Mesenchymal stem cell (in vitro differentiated cells and primary cell): ENCODE measurements at regions not wholly inside any gene's neighbourhood (a gene's known extent, or its start where the extent isn't known, plus 50 kb on each side); places are given as distances from the start of the nearest gene placed in this dataset.

ENCODE experiments used
- DNase-seq: peaks from one replicate; pipeline ENCODE4 v3.0.0-alpha.2; 2013
- H2AFZ ChIP-seq: one replicate; pipeline ENCODE4 v1.6.1; 2013; ENCODE audit warnings: low read depth, mild to moderate bottlenecking, control low read depth, inconsistent platforms, low read length, moderate library complexity
- H2AK5ac ChIP-seq: 2 replicates; pipeline ENCODE4 v1.6.1; 2013; ENCODE audit warnings: low read length, moderate library complexity, mild to moderate bottlenecking, inconsistent platforms; ENCODE audit not compliant: severe bottlenecking
- H2BK120ac ChIP-seq: one replicate; pipeline ENCODE4 v1.6.1; 2013; ENCODE audit warnings: low read depth, mild to moderate bottlenecking, inconsistent platforms, low read length, moderate library complexity
- H2BK12ac ChIP-seq, 2 experiments: one replicate each; pipeline ENCODE4 v1.6.1; 2013; ENCODE audit warnings: inconsistent platforms in 2 of 2, low read length in 2 of 2, mild to moderate bottlenecking in 2 of 2, moderate library complexity in 2 of 2, control low read depth in 1 of 2
- H2BK15ac ChIP-seq: one replicate; pipeline ENCODE4 v1.6.1; 2013; ENCODE audit warnings: mild to moderate bottlenecking, low read depth, inconsistent platforms; ENCODE audit not compliant: poor library complexity, severe bottlenecking
- H2BK5ac ChIP-seq: 2 replicates; pipeline ENCODE4 v1.6.1; 2013; ENCODE audit warnings: low read depth, mild to moderate bottlenecking, low read length, control low read depth, inconsistent platforms; ENCODE audit not compliant: poor library complexity, severe bottlenecking
- H3K14ac ChIP-seq, 2 experiments: one replicate each; pipeline ENCODE4 v1.6.1; 2013; ENCODE audit warnings: inconsistent platforms in 2 of 2, low read length in 2 of 2, control low read depth in 1 of 2, mild to moderate bottlenecking in 1 of 2, moderate library complexity in 1 of 2
- H3K18ac ChIP-seq, 2 experiments: one replicate each; pipeline ENCODE4 v1.6.1; 2013; ENCODE audit warnings: inconsistent platforms in 2 of 2, low read length in 2 of 2, control low read depth in 1 of 2, low read depth in 1 of 2, mild to moderate bottlenecking in 1 of 2
- H3K23ac ChIP-seq, 2 experiments: one replicate each; pipeline ENCODE4 v1.6.1; 2013; ENCODE audit warnings: inconsistent platforms in 2 of 2, low read length in 2 of 2, mild to moderate bottlenecking in 2 of 2, moderate library complexity in 2 of 2, control low read depth in 1 of 2
- H3K27ac ChIP-seq: 2 replicates; pipeline ENCODE4 v1.5.1; 2013; ENCODE audit warnings: mild to moderate bottlenecking, moderate library complexity, low read length, control low read depth, inconsistent platforms; ENCODE audit not compliant: poor library complexity, severe bottlenecking
- H3K27me3 ChIP-seq, 2 experiments: 2 replicates each; pipeline versions ENCODE4 v1.6.1 to v1.7.0; 2013; ENCODE audit warnings: low read length in 2 of 2, mild to moderate bottlenecking in 2 of 2, moderate library complexity in 2 of 2, control low read depth in 1 of 2, inconsistent platforms in 1 of 2; ENCODE audit not compliant: control insufficient read depth in 1 of 2, insufficient read depth in 1 of 2
- H3K36me3 ChIP-seq, 2 experiments: 2 replicates each; pipeline versions ENCODE4 v1.6.1 to v1.7.0; 2013; ENCODE audit warnings: low read length in 2 of 2, control low read depth in 1 of 2, inconsistent platforms in 1 of 2, low read depth in 1 of 2, mild to moderate bottlenecking in 1 of 2; ENCODE audit not compliant: insufficient read depth in 2 of 2, control insufficient read depth in 1 of 2
- H3K4ac ChIP-seq, 2 experiments: one replicate each; pipeline ENCODE4 v1.6.1; 2013; ENCODE audit warnings: inconsistent platforms in 2 of 2, low read length in 2 of 2, mild to moderate bottlenecking in 2 of 2, moderate library complexity in 2 of 2, control low read depth in 1 of 2, low read depth in 1 of 2
- H3K4me1 ChIP-seq: 2 replicates; pipeline ENCODE4 v1.6.1; 2013; ENCODE audit warnings: low read depth, low read length, control low read depth; ENCODE audit not compliant: control insufficient read depth, insufficient read depth
- H3K4me2 ChIP-seq: 2 replicates; pipeline ENCODE4 v1.6.1; 2013; ENCODE audit warnings: low read length, mild to moderate bottlenecking, inconsistent platforms; ENCODE audit not compliant: poor library complexity, severe bottlenecking
- H3K4me3 ChIP-seq, 2 experiments: 2 replicates each; pipeline versions ENCODE4 v1.5.1 to v1.7.0; 2013; ENCODE audit warnings: low read length in 2 of 2, mild to moderate bottlenecking in 2 of 2, control low read depth in 1 of 2, low read depth in 1 of 2; ENCODE audit not compliant: insufficient read depth in 1 of 2
- H3K79me1 ChIP-seq: replicated peaks from 2 replicates; pipeline ENCODE4 v1.6.1; 2013; ENCODE audit warnings: mild to moderate bottlenecking, control low read depth, low read length, inconsistent platforms; ENCODE audit not compliant: poor library complexity, severe bottlenecking
- H3K9ac ChIP-seq: 2 replicates; pipeline ENCODE4 v1.7.0; 2013; ENCODE audit warnings: mild to moderate bottlenecking, low read length, moderate library complexity
- H3K9me3 ChIP-seq: 2 replicates; pipeline ENCODE4 v1.7.0; 2013; ENCODE audit warnings: mild to moderate bottlenecking, low read length; ENCODE audit not compliant: control insufficient read depth
- H4K8ac ChIP-seq: one replicate; pipeline ENCODE4 v1.6.1; 2013; ENCODE audit warnings: inconsistent platforms, mild to moderate bottlenecking, low read length, moderate library complexity
- H4K91ac ChIP-seq: one replicate; pipeline ENCODE4 v1.6.1; 2013; ENCODE audit warnings: mild to moderate bottlenecking, low read length, inconsistent platforms
- WGBS: methylation state at CpG from one replicate; pipeline ENCODE4 v1.1.7; 2013; ENCODE audit warnings: mixed read lengths; 5-methylcytosine and 5-hydroxymethylcytosine counted together

DNA sequence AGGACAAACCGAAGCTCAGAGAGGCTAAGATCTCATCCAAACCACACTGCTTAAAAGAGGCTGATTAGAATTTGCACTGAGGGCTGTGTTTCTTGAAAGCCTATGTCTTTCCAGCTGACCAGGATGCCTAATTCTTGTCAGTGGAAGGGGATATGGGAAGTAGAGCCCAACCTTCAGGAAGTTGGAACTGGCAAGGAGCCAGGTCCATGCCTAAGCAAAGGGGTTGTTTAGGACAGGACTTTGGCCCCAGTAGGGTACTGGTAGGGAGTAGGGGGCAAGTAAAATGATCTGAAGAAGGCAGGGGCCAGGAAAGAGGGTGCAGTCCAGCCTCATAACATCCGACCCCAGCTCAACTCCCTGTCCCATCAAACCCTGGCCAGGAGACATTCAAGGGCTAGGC lies 130.9 kb downstream of the GAS1 start:
- Histone ChIP-seq H3K23ac (no peak overlapping the region), H4K8ac (no peak overlapping the region), H3K36me3 (peaks cover 0 to 3% of the 10 kb centered on the region in 2 experiments), H3K79me1 (no peaks in the 10 kb centered on the region), H3K4me1 (peaks cover 5% of the 10 kb centered on the region), H3K27me3 (no peaks in the 10 kb centered on the region), H3K4me3 (no peak overlapping the region), H3K18ac (no peak overlapping the region), H4K91ac (no peak overlapping the region), H2AK5ac (no peak overlapping the region), H2BK15ac (no peak overlapping the region), H3K27ac (no peak overlapping the region), H3K9me3 (no peaks in the 10 kb centered on the region), H3K4me2 (no peak overlapping the region), H2AFZ (no peak overlapping the region), H3K4ac (no peak overlapping the region), H2BK5ac (no peak overlapping the region), H3K9ac (no peak overlapping the region), H2BK120ac (no peak overlapping the region), H2BK12ac (no peak overlapping the region), H3K14ac (no peak overlapping the region)
- 100% methylated on average over 1 of the region's 2 CpGs for WGBS
- no peak for DNase-seq

DNA sequence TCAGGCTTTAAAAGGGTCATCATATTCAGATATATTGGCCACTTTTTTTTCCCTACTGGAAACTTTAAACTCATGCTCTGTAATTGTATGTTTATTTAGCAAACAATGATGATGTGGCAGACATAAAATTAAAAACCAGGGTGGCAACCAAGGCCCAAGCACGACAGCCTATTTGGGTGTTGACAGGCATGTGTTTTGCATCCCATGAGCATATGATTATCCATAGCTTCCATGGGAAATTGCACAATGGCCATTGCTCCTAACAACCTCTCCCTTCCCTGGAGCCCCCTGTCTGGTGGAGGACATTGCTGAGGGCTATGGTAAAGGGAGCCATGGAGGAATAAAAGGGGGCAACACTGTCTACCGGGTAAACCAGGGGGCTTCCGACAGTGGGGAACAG lies 134.7 kb downstream of the GAS1 start:
- H3K18ac ChIP-seq, result no peak overlapping the region
- no peaks in the 10 kb centered on the region for H3K4me1 ChIP-seq
- no peak overlapping the region for H3K4me3 ChIP-seq
- H2AFZ ChIP-seq, result no peak overlapping the region
- no peak overlapping the region for H3K4me2 ChIP-seq
- H4K8ac ChIP-seq, result no peak overlapping the region
- no peak overlapping the region for H2AK5ac ChIP-seq
- no peak overlapping the region for H2BK120ac ChIP-seq
- H3K79me1 ChIP-seq, result no peaks in the 10 kb centered on the region
- H3K9ac ChIP-seq, result no peak overlapping the region
- H2BK15ac ChIP-seq, result no peak overlapping the region
- H2BK12ac ChIP-seq, result no peak overlapping the region
- no peak overlapping the region for H4K91ac ChIP-seq
- whole genome bisulfite sequencing, result 93% methylated on average over 3 of the region's 3 CpGs
- no peak overlapping the region for H3K27ac ChIP-seq
- H3K23ac ChIP-seq, result no peak overlapping the region
- no peaks in the 10 kb centered on the region for H3K36me3 ChIP-seq
- no peaks in the 10 kb centered on the region for H3K9me3 ChIP-seq
- H2BK5ac ChIP-seq, result no peak overlapping the region
- no peak overlapping the region for H3K4ac ChIP-seq
- H3K27me3 ChIP-seq, result no peaks in the 10 kb centered on the region
- no peak for DNase-seq
- no peak overlapping the region for H3K14ac ChIP-seq

DNA sequence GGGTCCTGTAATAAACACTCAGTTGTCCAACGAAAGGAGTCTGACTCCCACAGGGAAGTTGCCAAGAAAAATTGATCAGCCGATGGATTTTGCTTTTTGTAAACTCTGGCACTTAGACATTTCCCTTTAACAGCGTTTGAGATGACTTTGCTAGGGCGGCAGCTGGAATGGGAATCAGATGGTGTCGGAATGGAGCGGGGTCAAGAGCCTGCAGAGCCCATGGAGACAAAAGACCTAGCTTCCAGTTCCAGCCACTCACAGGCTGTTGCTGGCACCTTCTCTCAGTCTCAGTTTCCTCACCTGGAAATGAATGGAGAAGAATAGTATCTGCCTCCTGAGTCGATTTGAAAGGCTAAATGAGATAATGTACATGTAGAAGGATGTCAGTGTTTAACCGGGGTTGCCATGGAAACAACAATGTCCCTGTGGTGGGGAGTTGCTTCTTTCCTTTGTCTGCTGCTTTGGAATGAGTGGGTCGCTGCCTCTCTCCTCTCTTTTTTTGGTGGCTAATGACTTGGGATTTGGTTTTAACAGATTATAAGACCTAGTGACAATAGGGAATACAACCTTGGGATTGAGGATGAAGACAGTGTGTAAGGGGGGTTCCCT lies 137.4 kb downstream of the GAS1 start:
- Histone ChIP-seq H2BK120ac (no peak overlapping the region), H2BK15ac (no peak overlapping the region), H3K4me3 (no peak overlapping the region), H4K91ac (no peak overlapping the region), H2AK5ac (no peak overlapping the region), H3K4me2 (no peak overlapping the region), H4K8ac (no peak overlapping the region), H3K36me3 (no peaks in the 10 kb centered on the region), H2BK5ac (no peak overlapping the region), H3K79me1 (no peaks in the 10 kb centered on the region), H2BK12ac (no peak overlapping the region), H3K23ac (no peak overlapping the region), H3K4ac (no peak overlapping the region), H3K27me3 (no peaks in the 10 kb centered on the region), H3K9ac (no peak overlapping the region), H2AFZ (no peak overlapping the region), H3K9me3 (no peaks in the 10 kb centered on the region), H3K4me1 (no peaks in the 10 kb centered on the region), H3K18ac (no peak overlapping the region), H3K14ac (no peak overlapping the region), H3K27ac (no peak overlapping the region)
- 81% methylated on average over 9 of the region's 9 CpGs for WGBS
- no peak for DNase-seq

DNA sequence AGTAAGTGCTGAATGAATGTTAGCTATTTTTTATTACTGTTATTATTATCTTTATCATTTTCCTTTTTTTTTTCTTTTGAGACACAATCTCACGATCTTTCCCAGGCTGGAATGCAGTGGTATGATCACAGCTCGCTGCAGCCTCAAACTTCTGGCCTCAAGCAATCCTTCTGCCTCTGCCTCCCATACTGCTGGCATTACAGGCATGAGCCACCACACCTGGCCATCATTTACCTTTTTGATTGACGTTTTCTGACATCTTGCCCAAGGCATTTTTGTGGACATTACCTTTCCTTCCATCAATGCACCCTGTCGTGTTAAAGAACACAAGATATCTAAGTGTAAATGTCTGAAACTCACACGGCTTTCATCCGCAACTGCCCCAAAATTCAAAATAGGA lies 138.2 kb downstream of the GAS1 start:
- Histone ChIP-seq H2BK5ac (no peak overlapping the region), H3K4me1 (no peaks in the 10 kb centered on the region), H3K36me3 (no peaks in the 10 kb centered on the region), H2BK12ac (no peak overlapping the region), H3K18ac (no peak overlapping the region), H3K23ac (no peak overlapping the region), H3K14ac (no peak overlapping the region), H3K79me1 (no peaks in the 10 kb centered on the region), H3K4me2 (no peak overlapping the region), H2BK120ac (no peak overlapping the region), H4K91ac (no peak overlapping the region), H3K9me3 (no peaks in the 10 kb centered on the region), H3K27ac (no peak overlapping the region), H3K27me3 (no peaks in the 10 kb centered on the region), H3K9ac (no peak overlapping the region), H3K4ac (no peak overlapping the region), H2AK5ac (no peak overlapping the region), H2AFZ (no peak overlapping the region), H4K8ac (no peak overlapping the region), H3K4me3 (no peak overlapping the region), H2BK15ac (no peak overlapping the region)
- no peak for DNase-seq
- WGBS, result 87% methylated on average over 6 of the region's 6 CpGs
